ENCODE measurements at regions not wholly inside any gene's neighbourhood (a gene's known extent, or its start where the extent isn't known, plus 50 kb on each side); places are given as distances from the start of the nearest gene placed in this dataset.

- Histone ChIP-seq H3K36me3 (ENCODE audit: insufficient read depth, low read length) (no peaks in the 10 kb centered on the region), H3K9me3 (ENCODE audit: low read length) (no peaks in the 10 kb centered on the region), H4K20me1 (ENCODE audit: insufficient read depth, low read length) (no peaks in the 10 kb centered on the region), H3K79me2 (ENCODE audit: insufficient read depth, low read depth, low read length) (no peaks in the 10 kb centered on the region), H3K27ac (ENCODE audit: low read depth, low read length, poor library complexity, severe bottlenecking) (no peak overlapping the region), H2AFZ (ENCODE audit: low read length) (no peak overlapping the region), H3K4me3 (ENCODE audit: low read depth, low read length, poor library complexity, severe bottlenecking) (no peak overlapping the region), H3K4me2 (ENCODE audit: low read length) (no peak overlapping the region), H3K4me1 (ENCODE audit: insufficient read depth, low read length, poor library complexity, severe bottlenecking) (no peaks in the 10 kb centered on the region), H3K9me2 (ENCODE audit: insufficient read depth, low read length) (no peaks in the 10 kb centered on the region)
- intact Hi-C loops (cut with micrococcal nuclease; ENCODE audit: unreplicated experiment): no loop called here
- ChIA-PET CTCF (ENCODE audit: unreplicated experiment) (no interaction called here), POLR2A (no interaction called here)
- no peak for TF ChIP-seq CTCF (conservative IDR thresholded peaks at IDR 0.05; ENCODE audit: low read length)
- no peak for TF ChIP-seq EZH2phosphoT487 (IDR thresholded peaks at IDR 0.05; ENCODE audit: borderline replicate concordance, low read depth, low read length)
- no peak for DNase-seq (ENCODE audit: low spot score)
- BruUV-seq (replicated peaks): no TSS peak
Observed at GRCh38 chr10:124207391-124207790, 114.0 kb upstream of the CHST15 start.

GRCh38 chr10:124206616-124207015 is 113.2 kb upstream of the CHST15 start:
- DNase-seq (ENCODE audit: low spot score): no peak
- Histone ChIP-seq H3K4me1 (ENCODE audit: insufficient read depth, low read length, poor library complexity, severe bottlenecking) (no peaks in the 10 kb centered on the region), H4K20me1 (ENCODE audit: insufficient read depth, low read length) (no peaks in the 10 kb centered on the region), H3K79me2 (ENCODE audit: insufficient read depth, low read depth, low read length) (no peaks in the 10 kb centered on the region), H3K36me3 (ENCODE audit: insufficient read depth, low read length) (no peaks in the 10 kb centered on the region), H3K4me3 (ENCODE audit: low read depth, low read length, poor library complexity, severe bottlenecking) (no peak overlapping the region), H3K27ac (ENCODE audit: low read depth, low read length, poor library complexity, severe bottlenecking) (no peak overlapping the region), H3K4me2 (ENCODE audit: low read length) (no peak overlapping the region), H3K9me2 (ENCODE audit: insufficient read depth, low read length) (no peaks in the 10 kb centered on the region), H3K9me3 (ENCODE audit: low read length) (no peaks in the 10 kb centered on the region), H2AFZ (ENCODE audit: low read length) (no peak overlapping the region)
- ChIA-PET POLR2A (no interaction called here), CTCF (ENCODE audit: unreplicated experiment) (no interaction called here)
- BruUV-seq (replicated peaks): no TSS peak
- TF ChIP-seq CTCF (conservative IDR thresholded peaks at IDR 0.05; ENCODE audit: low read length): no peak
- TF ChIP-seq EZH2phosphoT487 (IDR thresholded peaks at IDR 0.05; ENCODE audit: borderline replicate concordance, low read depth, low read length): no peak
- intact Hi-C loops (cut with micrococcal nuclease; ENCODE audit: unreplicated experiment): no loop called here

- ChIA-PET CTCF (ENCODE audit: unreplicated experiment) (no interaction called here), POLR2A (interaction anchor here (0.6 kb wide), 1 partner anchor 1393 kb away, joined by 3 read pairs; no protein-coding TSS in a partner anchor)
- BruUV-seq (replicated peaks): no TSS peak
- no peak overlapping the region for H3K4me2 ChIP-seq (ENCODE audit: low read length)
- intact Hi-C loops (cut with micrococcal nuclease; ENCODE audit: unreplicated experiment): no loop called here
- no peak overlapping the region for H3K4me3 ChIP-seq (ENCODE audit: low read depth, low read length, poor library complexity, severe bottlenecking)
- no peaks in the 10 kb centered on the region for H3K9me2 ChIP-seq (ENCODE audit: insufficient read depth, low read length)
- no peak for DNase-seq (ENCODE audit: low spot score)
- no peaks in the 10 kb centered on the region for H3K4me1 ChIP-seq (ENCODE audit: insufficient read depth, low read length, poor library complexity, severe bottlenecking)
- H3K36me3 ChIP-seq (ENCODE audit: insufficient read depth, low read length): no peaks in the 10 kb centered on the region
- no peak overlapping the region for H3K27ac ChIP-seq (ENCODE audit: low read depth, low read length, poor library complexity, severe bottlenecking)
- H2AFZ ChIP-seq (ENCODE audit: low read length): no peak overlapping the region
- H3K79me2 ChIP-seq (ENCODE audit: insufficient read depth, low read depth, low read length): no peaks in the 10 kb centered on the region
- no peak for TF ChIP-seq EZH2phosphoT487 (IDR thresholded peaks at IDR 0.05; ENCODE audit: borderline replicate concordance, low read depth, low read length)
- no peak for TF ChIP-seq CTCF (conservative IDR thresholded peaks at IDR 0.05; ENCODE audit: low read length)
- no peaks in the 10 kb centered on the region for H4K20me1 ChIP-seq (ENCODE audit: insufficient read depth, low read length)
- no peaks in the 10 kb centered on the region for H3K9me3 ChIP-seq (ENCODE audit: low read length)
Observed at GRCh38 chr10:124205432-124205831, 112.0 kb upstream of the CHST15 start.
